Spinal cord (tissue), 9 donors: ENCODE measurements at regions not wholly inside any gene's neighbourhood (a gene's known extent, or its start where the extent isn't known, plus 50 kb on each side); places are given as distances from the start of the nearest gene placed in this dataset.
"Not testable (repeated sequence)": the region's sequence is repeated elsewhere in the genome, so short reads cannot be mapped to it uniquely, and the experiment has no call there.

ENCODE experiments used
- DNase-seq, 6 donors: peaks; one replicate each; pipeline versions ENCODE4 v3.0.0 to v3.0.0-alpha.2; 2013 to 2015; ENCODE audit warnings: low spot score in 6 of 6, low read depth in 4 of 6
- H3K27ac ChIP-seq: one replicate; pipeline ENCODE4 v1.5.1; 2013; ENCODE audit warnings: low read depth, low read length, control low read depth
- H3K27me3 ChIP-seq: one replicate; pipeline ENCODE4 v1.6.1; 2013; ENCODE audit warnings: low read length; ENCODE audit not compliant: control insufficient read depth, insufficient read depth
- H3K36me3 ChIP-seq: one replicate; pipeline ENCODE4 v1.6.1; 2013; ENCODE audit warnings: low read length; ENCODE audit not compliant: control insufficient read depth, insufficient read depth
- H3K4me1 ChIP-seq: one replicate; pipeline ENCODE4 v1.6.1; 2013; ENCODE audit warnings: low read length; ENCODE audit not compliant: control insufficient read depth, insufficient read depth
- H3K4me3 ChIP-seq: one replicate; pipeline ENCODE4 v1.5.1; 2013; ENCODE audit warnings: low read depth, low read length, control low read depth
- H3K9me3 ChIP-seq: one replicate; pipeline ENCODE4 v1.6.1; 2013; ENCODE audit warnings: low read length; ENCODE audit not compliant: control insufficient read depth, insufficient read depth
- WGBS: methylation state at CpG from one replicate; pipeline ENCODE4 v1.1.5; 2013; ENCODE audit warnings: missing lambda C conversion rate; ENCODE audit not compliant: insufficient coverage; 5-methylcytosine and 5-hydroxymethylcytosine counted together
- donor health status: healthy.

DNA sequence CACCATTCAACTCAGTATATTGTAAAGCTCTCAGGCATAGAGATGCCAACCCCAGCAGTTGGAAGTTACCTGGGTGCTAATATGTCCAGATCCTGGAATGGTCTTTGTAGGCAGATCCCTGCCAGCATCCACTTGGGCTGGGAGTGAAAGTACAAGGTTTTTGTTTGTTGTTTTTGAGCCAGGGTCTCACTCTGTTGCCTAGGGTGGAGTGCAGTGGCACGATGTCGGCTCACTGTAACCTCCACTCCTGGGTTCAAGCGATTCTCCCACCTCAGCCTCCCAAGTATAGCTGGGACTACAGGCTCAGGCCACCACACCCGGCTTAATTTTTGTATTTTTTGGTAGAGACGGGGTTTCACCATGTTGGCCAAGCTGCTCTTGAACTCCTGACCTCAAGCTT is 177.6 kb downstream of the IRF8 start:
- Histone ChIP-seq H3K36me3 (no peaks in the 10 kb centered on the region), H3K27ac (no peak overlapping the region), H3K9me3 (no peaks in the 10 kb centered on the region), H3K4me1 (peaks cover 5% of the 10 kb centered on the region), H3K27me3 (peaks cover 28% of the 10 kb centered on the region), H3K4me3 (no peak overlapping the region)
- no peak for DNase-seq
- 95% methylated on average over 3 of the region's 5 CpGs for WGBS

DNA sequence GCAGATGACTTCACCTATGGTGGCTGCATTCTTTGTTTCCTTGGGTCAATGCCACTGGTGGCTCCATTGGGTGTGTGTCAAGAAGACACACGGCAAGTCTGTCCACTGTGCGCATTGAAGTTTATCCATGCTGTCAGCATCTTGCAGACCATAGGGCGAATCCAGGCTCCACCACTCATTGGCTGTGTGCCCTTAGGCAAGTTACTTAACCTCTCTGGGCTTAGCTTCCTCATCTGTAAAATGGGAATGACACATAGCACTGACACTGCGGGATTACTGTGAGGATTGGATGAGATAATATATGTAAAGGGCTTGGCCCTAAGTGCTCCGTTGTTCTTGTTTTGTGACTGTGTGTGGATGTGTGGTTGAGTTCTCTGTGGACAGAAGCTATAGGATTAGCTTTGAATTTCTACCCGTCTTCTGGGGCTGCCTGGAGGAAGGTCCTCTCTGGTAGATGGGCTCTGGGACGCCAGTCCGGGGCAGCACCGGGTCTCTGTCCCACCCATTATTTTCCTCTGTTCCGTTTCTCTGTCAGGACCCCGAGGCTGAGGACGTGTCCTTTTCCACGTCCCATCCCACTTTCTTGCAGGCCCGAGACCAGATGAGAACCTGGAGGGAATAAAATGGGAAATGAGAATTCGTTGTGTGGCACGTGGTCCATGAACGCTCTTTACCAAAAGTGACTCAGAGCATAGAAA is 178.4 kb downstream of the IRF8 start:
- no peak for DNase-seq
- Histone ChIP-seq H3K4me1 (peaks cover 5% of the 10 kb centered on the region), H3K36me3 (no peaks in the 10 kb centered on the region), H3K4me3 (no peak overlapping the region), H3K9me3 (no peaks in the 10 kb centered on the region), H3K27ac (no peak overlapping the region), H3K27me3 (peaks cover 20% of the 10 kb centered on the region)
- WGBS, result 90% methylated on average over 13 of the region's 17 CpGs

DNA sequence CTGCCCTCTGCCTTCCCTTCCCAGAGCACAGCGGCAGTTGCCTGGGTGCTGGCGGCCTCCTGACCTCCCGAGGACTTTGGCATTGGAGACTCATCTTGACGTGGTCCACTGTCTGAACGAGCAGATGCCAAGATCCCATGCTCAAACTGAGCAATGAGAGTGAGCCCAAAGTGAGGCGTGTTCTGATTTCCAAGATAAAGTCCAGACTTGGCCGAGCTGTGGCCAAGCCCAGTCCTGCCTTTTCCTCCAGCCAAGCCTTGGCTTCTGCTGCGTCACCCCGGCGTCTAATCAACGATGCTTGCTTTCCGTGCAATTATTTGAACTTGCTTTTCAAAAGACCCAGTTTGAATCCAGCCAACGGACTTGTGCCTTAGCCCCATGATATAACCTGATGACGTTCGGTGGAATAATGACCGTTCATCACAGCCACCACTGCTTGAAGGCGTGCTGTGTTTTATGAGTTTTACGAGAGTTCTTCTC is 179.2 kb downstream of the IRF8 start:
- Histone ChIP-seq H3K9me3 (no peaks in the 10 kb centered on the region), H3K27me3 (peaks cover 18% of the 10 kb centered on the region), H3K36me3 (no peaks in the 10 kb centered on the region), H3K27ac (no peak overlapping the region), H3K4me1 (peaks cover 5% of the 10 kb centered on the region), H3K4me3 (no peak overlapping the region)
- WGBS, result 77% methylated on average over 18 of the region's 18 CpGs
- no peak for DNase-seq

DNA sequence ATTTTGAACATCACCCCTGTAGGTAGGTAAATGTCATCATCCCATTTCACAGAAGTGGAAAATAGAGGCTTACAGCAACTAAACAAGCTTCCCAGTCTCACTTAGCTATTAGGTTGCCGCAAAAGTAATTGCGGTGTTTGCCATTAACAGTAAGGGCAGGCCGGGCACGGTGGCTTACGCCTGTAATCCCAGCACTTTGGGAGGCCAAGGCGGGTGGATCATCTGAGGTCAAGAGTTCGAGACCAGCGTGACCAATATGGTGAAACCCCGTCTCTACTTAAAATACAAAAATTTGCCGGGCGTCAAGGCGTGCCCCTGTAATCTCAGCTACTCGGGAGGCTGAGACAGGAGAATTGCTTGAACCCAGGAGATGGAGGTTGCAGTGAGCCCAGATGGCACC is 179.7 kb downstream of the IRF8 start:
- not testable (repeated sequence) for H3K27ac ChIP-seq, DNase-seq, H3K4me3 ChIP-seq, H3K4me1 ChIP-seq, H3K36me3 ChIP-seq, H3K9me3 ChIP-seq
- H3K27me3 ChIP-seq, result peaks cover 18% of the 10 kb centered on the region
- WGBS, result 97% methylated on average over 11 of the region's 13 CpGs

DNA sequence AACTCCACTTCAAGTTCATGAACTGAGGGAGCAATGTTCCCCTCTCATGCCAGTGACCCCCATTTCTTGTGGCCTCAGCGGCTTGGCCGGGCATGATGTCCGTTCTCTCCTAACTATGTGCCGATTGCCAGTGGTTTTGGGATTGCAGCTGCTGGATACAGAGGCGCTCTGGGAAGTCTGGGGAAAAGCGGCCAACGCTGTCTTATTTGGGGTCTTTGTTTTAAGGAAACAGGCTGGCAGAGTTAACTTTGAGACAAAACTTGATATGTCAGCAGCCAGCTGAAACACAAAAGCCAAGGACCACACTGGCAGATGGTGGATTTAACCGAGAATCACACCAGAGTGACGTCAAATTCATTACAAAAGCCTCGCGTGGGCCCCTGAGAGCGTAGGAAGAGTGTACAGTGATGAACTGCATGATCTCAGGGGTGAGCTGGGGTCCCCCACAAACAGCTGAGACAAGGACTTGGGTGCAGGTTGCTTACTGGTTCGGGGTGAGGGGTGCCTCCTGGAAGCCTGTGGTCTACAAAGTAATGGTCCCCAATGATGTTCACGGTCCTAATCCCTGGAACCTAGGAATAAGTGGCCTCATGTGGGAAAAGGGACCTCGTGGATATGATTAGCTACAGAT is 180.4 kb downstream of the IRF8 start:
- WGBS, result 61% methylated on average over 15 of the region's 15 CpGs
- H3K4me3 ChIP-seq, result no peak overlapping the region
- H3K9me3 ChIP-seq, result no peaks in the 10 kb centered on the region
- DNase-seq, result peak in 1 of 6 donors; percentile 11
- H3K27me3 ChIP-seq, result peaks cover 18% of the 10 kb centered on the region
- H3K4me1 ChIP-seq, result peaks cover 5% of the 10 kb centered on the region
- no peaks in the 10 kb centered on the region for H3K36me3 ChIP-seq
- no peak overlapping the region for H3K27ac ChIP-seq

DNA sequence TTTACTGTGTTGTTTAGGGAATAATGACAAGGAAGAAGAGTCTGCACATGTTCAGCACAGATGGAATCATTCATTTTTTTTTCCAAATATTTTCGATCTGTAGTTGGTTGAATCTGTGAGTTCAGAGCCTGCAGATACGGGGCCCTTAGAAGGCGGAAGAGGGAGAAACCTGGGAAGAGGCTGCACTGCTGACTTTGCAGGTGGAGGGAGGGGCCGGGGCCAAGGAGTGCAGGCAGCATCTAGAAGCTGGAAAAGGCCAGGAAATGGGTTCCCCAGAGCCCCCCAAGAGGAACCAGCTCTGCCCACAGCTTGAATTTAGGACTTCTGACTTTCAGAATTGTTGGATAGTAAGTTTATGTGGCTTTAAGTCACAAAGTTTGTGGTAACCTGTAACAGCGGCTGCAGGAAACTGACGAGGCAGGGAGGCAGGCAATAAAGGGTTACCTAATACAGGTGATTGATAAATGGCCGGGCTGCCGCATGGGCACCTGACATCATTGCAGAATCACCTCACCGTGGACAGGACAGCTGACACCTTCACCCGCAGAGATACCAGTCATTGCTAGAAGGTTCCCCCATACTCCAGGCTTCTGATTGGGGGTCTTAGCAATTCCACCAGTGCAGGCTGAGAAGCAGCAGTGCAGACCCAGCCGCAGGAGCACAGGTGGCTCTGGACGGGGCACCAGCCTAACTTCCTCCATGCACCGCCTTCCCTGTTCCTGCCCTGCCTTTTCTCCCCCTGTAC is 181.3 kb downstream of the IRF8 start:
- Histone ChIP-seq H3K36me3 (no peaks in the 10 kb centered on the region), H3K27ac (no peak overlapping the region), H3K4me3 (no peak overlapping the region), H3K4me1 (no peaks in the 10 kb centered on the region), H3K27me3 (peaks cover 13% of the 10 kb centered on the region), H3K9me3 (no peaks in the 10 kb centered on the region)
- no peak for DNase-seq
- WGBS, result 79% methylated on average over 9 of the region's 13 CpGs

DNA sequence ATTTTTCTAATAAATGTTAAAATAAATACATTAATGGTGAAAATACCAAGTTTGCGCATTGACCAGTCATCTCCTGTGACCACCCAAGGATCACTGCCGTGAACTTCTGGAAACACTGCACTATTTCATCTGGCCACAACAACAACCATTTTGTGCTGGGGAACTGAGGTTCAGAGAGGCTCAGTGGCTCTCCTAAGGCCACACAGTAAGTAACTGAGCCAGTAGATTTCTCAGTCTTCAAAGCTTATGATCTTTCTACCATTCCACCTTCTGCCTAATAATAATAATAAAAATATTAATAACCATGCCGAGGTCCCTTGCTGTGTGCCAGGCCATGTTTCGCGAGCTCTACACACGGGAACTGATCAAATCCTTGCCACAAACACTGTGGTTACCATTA is 182.0 kb downstream of the IRF8 start:
- Histone ChIP-seq H3K9me3 (no peaks in the 10 kb centered on the region), H3K27me3 (peaks cover 9% of the 10 kb centered on the region), H3K36me3 (no peaks in the 10 kb centered on the region), H3K4me1 (no peaks in the 10 kb centered on the region), H3K4me3 (no peak overlapping the region), H3K27ac (no peak overlapping the region)
- DNase-seq, result no peak
- no CpG with 5 or more reads among the region's 6 CpGs for WGBS

DNA sequence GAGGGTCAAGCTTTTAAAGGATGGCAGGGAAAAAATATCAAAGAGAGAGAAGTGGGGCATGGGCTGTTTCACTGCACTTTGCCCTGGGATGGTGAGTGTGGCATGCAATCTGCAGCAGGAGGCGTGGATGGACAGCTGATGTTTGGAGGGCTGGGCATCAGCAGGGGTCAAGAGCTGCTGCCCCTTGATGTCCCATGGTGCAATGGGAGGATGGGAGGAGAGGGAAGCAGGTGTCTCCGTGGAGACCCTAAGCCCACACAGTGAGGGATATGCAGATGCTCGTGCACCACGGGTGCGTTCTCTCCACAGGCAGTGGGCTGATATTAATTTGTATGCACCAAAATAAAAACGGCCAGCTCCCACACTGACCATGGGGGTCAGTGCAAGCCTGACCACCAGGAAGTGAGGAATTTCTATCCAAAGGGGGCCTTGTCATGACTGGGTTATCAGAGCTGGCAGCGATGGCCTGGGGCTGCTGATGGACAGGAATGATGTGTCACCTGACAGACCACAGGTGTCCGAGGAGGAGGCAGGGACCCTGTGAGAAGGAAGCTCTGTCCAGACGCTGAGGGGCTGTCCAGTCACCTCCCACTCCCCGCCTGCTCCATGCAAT is 183.6 kb downstream of the IRF8 start:
- H3K27me3 ChIP-seq, result peaks cover 5% of the 10 kb centered on the region
- no peak overlapping the region for H3K27ac ChIP-seq
- no peak overlapping the region for H3K4me3 ChIP-seq
- H3K36me3 ChIP-seq, result no peaks in the 10 kb centered on the region
- no peaks in the 10 kb centered on the region for H3K9me3 ChIP-seq
- 44% methylated on average over 3 of the region's 10 CpGs for WGBS
- no peaks in the 10 kb centered on the region for H3K4me1 ChIP-seq
- no peak for DNase-seq

DNA sequence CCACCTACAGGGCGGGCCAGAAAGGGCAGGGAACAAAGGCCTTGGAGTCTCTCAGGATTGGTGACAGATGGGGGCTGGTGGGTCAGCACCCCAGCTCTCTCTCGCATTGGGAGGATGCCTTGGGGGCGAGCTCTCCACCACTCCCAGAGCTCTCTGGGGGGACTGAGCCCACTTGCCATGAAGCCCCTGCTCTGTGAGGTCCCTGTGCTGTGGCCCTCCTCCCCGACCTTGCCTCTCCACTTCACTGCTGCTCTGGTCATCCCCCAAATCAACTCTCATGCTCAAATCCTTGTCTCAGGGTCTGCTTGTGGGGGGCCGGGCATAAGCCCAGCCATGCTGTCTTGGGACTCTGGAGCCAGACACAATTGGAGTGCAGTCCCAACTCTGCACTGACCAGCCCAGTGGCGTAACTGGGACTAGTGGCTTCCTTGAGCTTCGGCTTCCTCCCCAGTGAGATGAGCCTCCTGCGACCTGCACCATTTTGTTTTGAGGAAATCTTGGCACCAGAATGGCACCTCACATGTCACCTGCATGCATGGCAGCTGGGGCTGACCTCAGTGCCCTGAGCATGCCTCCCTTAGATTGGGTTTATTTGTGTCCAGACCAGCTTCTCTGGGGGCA is 184.5 kb downstream of the IRF8 start:
- 83% methylated on average over 7 of the region's 8 CpGs for WGBS
- no peaks in the 10 kb centered on the region for H3K36me3 ChIP-seq
- DNase-seq, result no peak
- H3K4me1 ChIP-seq, result no peaks in the 10 kb centered on the region
- H3K9me3 ChIP-seq, result no peaks in the 10 kb centered on the region
- H3K27me3 ChIP-seq, result peaks cover 5% of the 10 kb centered on the region
- no peak overlapping the region for H3K27ac ChIP-seq
- no peak overlapping the region for H3K4me3 ChIP-seq
